Right cardiac atrium (tissue), 5 donors: ENCODE measurements at regions not wholly inside any gene's neighbourhood (a gene's known extent, or its start where the extent isn't known, plus 50 kb on each side); places are given as distances from the start of the nearest gene placed in this dataset.
"Not testable (repeated sequence)": the region's sequence is repeated elsewhere in the genome, so short reads cannot be mapped to it uniquely, and the experiment has no call there.

ENCODE experiments used
- ATAC-seq, 2 donors: fragments of 200-7000 bp; cut with Tn5 transposase; one replicate each; pipeline versions ENCODE4 v1.8.0 to v1.9.1; 2020; ENCODE audit warnings: moderate library complexity in 2 of 2, mild to moderate bottlenecking in 1 of 2
- DNase-seq, 3 donors: peaks; one replicate each; pipeline ENCODE4 v3.0.0-alpha.2; 2020
- H3K27ac ChIP-seq: one replicate; pipeline ENCODE4 v1.5.1; 2013; ENCODE audit warnings: mild to moderate bottlenecking, low read length, control low read depth, moderate library complexity
- H3K27me3 ChIP-seq: one replicate; pipeline ENCODE4 v1.6.1; 2013; ENCODE audit not compliant: control insufficient read depth, insufficient read depth
- H3K4me1 ChIP-seq: one replicate; pipeline ENCODE4 v1.6.1; 2013; ENCODE audit warnings: low read length; ENCODE audit not compliant: control insufficient read depth, insufficient read depth
- H3K4me3 ChIP-seq: one replicate; pipeline ENCODE4 v1.5.1; 2013; ENCODE audit warnings: low read length, control low read depth
- H3K9me3 ChIP-seq: one replicate; pipeline ENCODE4 v1.6.1; 2013; ENCODE audit warnings: low read length; ENCODE audit not compliant: control insufficient read depth
- WGBS: extraction: QIAGEN DNeasy Blood & Tissue Kit; methylation state at CpG from one replicate; pipeline ENCODE4 v1.1.7; 2013; 5-methylcytosine and 5-hydroxymethylcytosine counted together
- intact Hi-C, 4 donors: fragments of 100-400 bp; cut with DNase I; formaldehyde crosslinking; loops; one replicate each; pipeline versions ENCODE4 v1.11.0 to v1.14.0; 2022 to 2023
- donor health status: healthy with polysubstance abuse.
- donor health status: DM: no; HTN: yes; CAD: no.
- donor health status: DM: no; HTN: no; CAD: no.
- donor health status: DM: no; HTN: yes; CAD: no; lungs with severe emphysema.
- donor health status: DM: yes; HTN: yes; CAD: no.

DNA sequence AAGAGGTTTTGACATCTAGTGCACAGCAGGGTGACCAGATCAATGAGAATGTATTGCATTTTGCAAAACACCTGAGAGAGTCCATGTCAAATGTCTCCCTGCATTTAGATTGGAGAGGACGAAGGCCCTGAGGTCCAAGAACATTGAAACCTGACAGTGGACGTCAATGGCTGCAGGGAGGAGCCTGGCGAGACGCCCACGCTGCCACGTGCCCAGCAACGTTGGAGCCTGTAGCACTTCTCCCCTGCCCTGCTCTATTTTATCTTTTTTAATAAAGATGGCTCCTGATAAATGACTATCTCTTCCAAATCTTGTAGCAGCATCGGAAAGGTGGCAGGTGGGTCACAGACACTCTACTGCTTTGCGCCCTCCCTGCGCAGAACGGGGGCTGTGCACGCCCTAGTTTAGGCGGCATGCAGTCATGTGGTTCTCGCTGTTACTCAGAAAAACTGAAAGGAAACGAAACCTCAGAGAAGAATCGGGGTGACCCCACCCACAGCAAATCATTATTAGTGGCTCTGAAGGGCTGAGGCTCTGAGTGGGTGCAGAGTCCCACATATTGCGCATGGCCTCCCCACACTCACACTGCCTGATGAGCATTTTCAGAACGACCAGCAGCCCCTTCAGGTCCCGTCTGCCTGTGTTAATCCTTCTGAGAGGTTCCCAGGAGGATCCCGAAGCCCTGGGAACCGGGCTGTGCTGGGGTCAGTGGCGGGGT lies 62.5 kb upstream of the TAMM41 start:
- H3K9me3 ChIP-seq, result no peaks in the 10 kb centered on the region
- 75% methylated on average over 22 of the region's 22 CpGs for WGBS
- H3K4me1 ChIP-seq, result no peaks in the 10 kb centered on the region
- DNase-seq (no peak), ATAC-seq (no peak)
- no peak overlapping the region for H3K4me3 ChIP-seq
- H3K27me3 ChIP-seq, result no peaks in the 10 kb centered on the region
- H3K27ac ChIP-seq, result no peak overlapping the region
- intact Hi-C loops, result no loop called here

DNA sequence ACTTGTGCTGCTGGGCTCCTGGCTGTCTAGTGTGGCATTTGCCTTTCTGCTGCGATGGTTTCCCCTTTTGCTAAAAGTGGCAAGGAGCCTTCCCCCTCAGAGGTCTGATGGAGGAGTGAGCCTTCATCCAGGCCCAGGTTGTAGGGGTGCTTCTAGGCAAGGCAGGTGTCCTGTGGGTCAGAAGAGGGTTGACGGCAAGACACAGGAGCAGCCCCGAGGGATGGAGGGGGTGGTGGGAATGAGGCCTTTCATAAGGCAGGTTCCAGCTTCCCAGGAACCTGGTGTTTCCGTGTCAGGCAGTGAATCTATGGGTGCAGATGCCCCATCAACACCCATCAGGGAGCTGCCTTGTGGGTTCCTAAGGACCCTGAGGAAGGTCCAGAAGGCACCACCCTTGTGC lies 63.0 kb upstream of the TAMM41 start:
- DNase-seq, result no peak

DNA sequence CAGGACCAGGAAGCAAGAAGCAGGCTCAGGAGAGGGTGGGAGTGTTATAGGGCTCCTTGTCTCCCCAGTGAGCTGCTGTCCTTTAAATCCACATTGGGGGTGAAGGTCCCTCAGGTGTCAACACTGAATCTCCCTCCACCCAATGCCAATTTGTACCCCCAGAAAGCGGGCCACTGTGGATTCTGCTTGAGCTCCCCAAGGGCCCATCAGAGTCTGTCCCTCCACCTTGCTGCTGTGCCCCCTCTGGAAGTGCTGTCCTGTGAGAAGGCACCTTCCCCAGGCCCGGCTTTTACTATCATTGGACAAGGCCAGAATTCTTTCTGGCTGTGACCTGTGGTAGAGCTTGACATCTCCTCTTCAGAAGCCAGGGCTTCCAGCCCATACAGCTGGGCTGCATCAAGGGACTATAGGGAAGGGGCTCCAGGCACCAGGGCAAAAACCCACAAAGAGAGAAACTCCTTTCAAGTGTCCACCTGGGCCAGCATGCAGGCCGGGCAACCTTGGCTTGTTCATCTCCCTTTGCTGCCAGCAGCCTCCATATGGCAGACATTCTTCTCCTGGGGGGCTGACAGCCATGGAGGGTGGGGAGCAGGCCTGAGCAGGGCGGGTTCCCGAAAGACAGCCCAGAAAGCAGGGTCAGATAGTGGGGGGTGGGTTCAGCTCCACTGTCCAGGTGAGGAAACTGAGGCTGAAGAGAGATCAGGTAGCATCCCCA lies 63.7 kb upstream of the TAMM41 start:
- not testable (repeated sequence) for ATAC-seq, H3K27ac ChIP-seq, H3K9me3 ChIP-seq, H3K4me3 ChIP-seq, DNase-seq, H3K27me3 ChIP-seq, H3K4me1 ChIP-seq
- WGBS, result 84% methylated on average over 5 of the region's 5 CpGs
- intact Hi-C loops, result loop anchor here in 1 of 4 donors (10.0 kb wide), 1 partner anchor 964 kb away; no protein-coding TSS in a partner anchor

More for the DNA sequence above, 63.0 kb upstream of the TAMM41 start:
- 81% methylated on average over 4 of the region's 4 CpGs for WGBS
- Histone ChIP-seq H3K4me3 (no peak overlapping the region), H3K27me3 (no peaks in the 10 kb centered on the region), H3K4me1 (no peaks in the 10 kb centered on the region), H3K9me3 (no peaks in the 10 kb centered on the region), H3K27ac (no peak overlapping the region)
- intact Hi-C loops, result loop anchor here in 1 of 4 donors (10.0 kb wide), 1 partner anchor 965 kb away; no protein-coding TSS in a partner anchor
- no peak for ATAC-seq

DNA sequence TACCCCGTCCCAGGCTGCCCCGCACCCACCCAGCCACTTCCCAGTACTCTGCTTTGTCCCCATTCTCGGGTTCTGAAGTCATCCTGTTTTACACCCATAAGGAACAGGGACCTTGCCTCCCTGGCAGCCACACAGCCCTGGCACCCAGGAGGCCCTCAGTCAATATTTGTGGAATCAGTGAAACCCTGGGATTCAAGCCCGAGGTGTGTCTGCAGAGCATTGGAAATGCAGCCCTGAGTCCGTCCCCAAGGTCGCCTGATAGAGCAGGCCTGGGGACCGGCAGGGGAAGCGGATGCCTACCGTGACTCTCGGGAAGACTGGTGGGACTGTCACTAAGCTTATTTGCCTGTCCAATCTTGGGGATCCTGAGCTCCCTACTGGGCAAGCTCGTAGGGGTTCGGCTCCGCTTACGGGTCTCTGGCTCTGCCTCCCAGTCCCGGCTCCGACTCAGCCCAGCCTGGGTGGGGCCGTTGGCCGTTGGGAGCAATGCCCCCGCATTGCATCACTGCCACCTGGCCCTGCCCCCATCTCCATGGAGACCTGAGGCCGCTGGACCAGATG lies 64.4 kb upstream of the TAMM41 start:
- 80% methylated on average over 20 of the region's 20 CpGs for WGBS
- DNase-seq (peak in 2 of 3 donors; percentile 30 to 74), ATAC-seq (peak in 1 of 2 donors; percentile 44)
- no peaks in the 10 kb centered on the region for H3K4me1 ChIP-seq
- intact Hi-C loops, result loop anchor here in 1 of 4 donors (10.0 kb wide), 1 partner anchor 964 kb away; no protein-coding TSS in a partner anchor
- H3K27me3 ChIP-seq, result no peaks in the 10 kb centered on the region
- H3K4me3 ChIP-seq, result no peak overlapping the region
- no peak overlapping the region for H3K27ac ChIP-seq
- H3K9me3 ChIP-seq, result no peaks in the 10 kb centered on the region

GRCh38 chr3:11911887-11912286 lies 65.2 kb upstream of the TAMM41 start:
- 81% methylated on average over 10 of the region's 10 CpGs for WGBS
- H3K4me1 ChIP-seq, DNase-seq, ATAC-seq, H3K9me3 ChIP-seq, H3K27me3 ChIP-seq, H3K4me3 ChIP-seq, H3K27ac ChIP-seq: not testable (repeated sequence)
- intact Hi-C loops, result loop anchor here in 1 of 4 donors (10.0 kb wide), 1 partner anchor 963 kb away; no protein-coding TSS in a partner anchor

DNA sequence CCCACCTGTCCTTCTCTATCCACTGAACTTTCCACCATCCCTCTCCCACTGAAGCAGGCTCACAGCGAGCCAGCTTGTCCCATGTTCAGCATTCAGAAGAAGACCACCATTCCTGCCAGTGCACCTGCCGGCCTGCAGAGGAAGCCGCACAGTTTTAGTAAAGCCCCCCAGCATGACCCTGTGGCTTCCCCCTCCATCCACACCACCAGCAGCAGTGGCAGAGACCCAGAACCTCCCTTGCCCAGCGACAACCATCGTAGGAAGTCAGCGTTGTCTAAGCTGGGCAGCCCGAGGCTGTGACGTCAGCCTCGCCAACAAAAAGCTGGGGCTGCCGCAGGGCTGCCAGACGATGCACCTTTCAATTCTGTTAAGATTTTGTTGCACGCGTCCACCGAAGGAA lies 66.6 kb upstream of the TAMM41 start:
- H3K27ac ChIP-seq, result no peak overlapping the region
- no peaks in the 10 kb centered on the region for H3K27me3 ChIP-seq
- intact Hi-C loops, result loop anchor here in 1 of 4 donors (10.0 kb wide), 1 partner anchor 961 kb away; no protein-coding TSS in a partner anchor
- H3K4me1 ChIP-seq, result no peaks in the 10 kb centered on the region
- WGBS, result 90% methylated on average over 14 of the region's 14 CpGs
- ATAC-seq (no peak), DNase-seq (no peak)
- no peak overlapping the region for H3K4me3 ChIP-seq
- no peaks in the 10 kb centered on the region for H3K9me3 ChIP-seq

GRCh38 chr3:11914041-11914440 lies 67.4 kb upstream of the TAMM41 start:
- no peaks in the 10 kb centered on the region for H3K9me3 ChIP-seq
- WGBS, result 89% methylated on average over 9 of the region's 9 CpGs
- H3K4me1 ChIP-seq, result no peaks in the 10 kb centered on the region
- intact Hi-C loops, result loop anchor here in 1 of 4 donors (10.0 kb wide), 1 partner anchor 961 kb away; no protein-coding TSS in a partner anchor
- ATAC-seq (no peak), DNase-seq (no peak)
- H3K4me3 ChIP-seq, result no peak overlapping the region
- H3K27me3 ChIP-seq, result no peaks in the 10 kb centered on the region
- no peak overlapping the region for H3K27ac ChIP-seq

DNA sequence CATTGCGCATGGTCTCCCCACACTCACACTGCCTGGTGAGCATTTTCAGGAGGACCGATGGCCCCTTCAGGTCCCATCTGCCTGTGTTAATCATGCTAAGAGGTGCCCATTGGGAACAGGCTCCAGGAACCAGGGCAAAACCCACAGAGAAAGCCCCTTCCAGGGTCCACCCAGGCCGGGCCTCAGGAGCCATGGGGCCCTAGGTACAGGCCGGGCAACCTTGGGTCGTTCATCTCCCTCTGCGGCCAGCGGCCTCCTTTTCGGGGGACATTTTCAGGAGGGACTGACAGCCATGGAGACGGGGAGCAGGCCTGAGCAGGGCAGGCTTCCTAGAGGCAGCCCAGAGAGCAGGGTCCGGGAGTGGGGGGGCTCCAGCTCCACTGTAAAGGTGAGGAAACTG lies 68.0 kb upstream of the TAMM41 start:
- intact Hi-C loops, result loop anchor here in 1 of 4 donors (10.0 kb wide), 1 partner anchor 960 kb away; no protein-coding TSS in a partner anchor
- H3K27me3 ChIP-seq, result no peaks in the 10 kb centered on the region
- H3K9me3 ChIP-seq, result no peaks in the 10 kb centered on the region
- H3K4me1 ChIP-seq, result no peaks in the 10 kb centered on the region
- H3K27ac ChIP-seq, result no peak overlapping the region
- no peak overlapping the region for H3K4me3 ChIP-seq
- 82% methylated on average over 10 of the region's 10 CpGs for WGBS
- ATAC-seq, result no peak
- no peak for DNase-seq

- Histone ChIP-seq H3K4me3 (no peak overlapping the region), H3K27me3 (no peaks in the 10 kb centered on the region), H3K9me3 (no peaks in the 10 kb centered on the region), H3K27ac (no peak overlapping the region), H3K4me1 (no peaks in the 10 kb centered on the region)
- ATAC-seq (no peak), DNase-seq (no peak)
- intact Hi-C loops, result loop anchor here in 1 of 4 donors (10.0 kb wide), 1 partner anchor 959 kb away; no protein-coding TSS in a partner anchor
- 68% methylated on average over 11 of the region's 11 CpGs for WGBS
Observed at GRCh38 chr3:11915621-11916424, 69.1 kb upstream of the TAMM41 start.

DNA sequence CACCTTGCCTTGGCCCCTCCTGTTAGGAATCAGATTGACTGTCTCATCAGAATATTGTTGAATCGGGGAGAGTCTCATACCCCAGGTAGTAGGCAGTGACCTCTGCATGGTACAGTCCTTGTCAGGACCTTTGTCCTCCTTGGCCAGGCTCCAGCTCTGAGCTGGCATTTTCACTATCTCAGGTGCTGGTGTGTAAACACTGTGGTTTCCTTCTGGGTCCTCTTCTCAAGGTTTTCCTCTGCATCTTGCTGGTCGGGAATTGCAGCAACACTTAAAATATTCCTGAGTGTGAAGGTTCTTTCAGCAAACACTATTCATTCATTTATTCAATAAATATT lies 69.7 kb upstream of the TAMM41 start:
- H3K27me3 ChIP-seq, result not testable (repeated sequence)
- whole genome bisulfite sequencing, result 78% methylated on average over 2 of the region's 2 CpGs

More for the DNA sequence above, 69.7 kb upstream of the TAMM41 start:
- not testable (repeated sequence) for ATAC-seq, H3K9me3 ChIP-seq, H3K4me3 ChIP-seq, H3K4me1 ChIP-seq, DNase-seq, H3K27ac ChIP-seq
- intact Hi-C loops, result loop anchor here in 1 of 4 donors (10.0 kb wide), 1 partner anchor 958 kb away; no protein-coding TSS in a partner anchor
